GM18909 (cell line): ENCODE measurements at regions not wholly inside any gene's neighbourhood (a gene's known extent, or its start where the extent isn't known, plus 50 kb on each side); places are given as distances from the start of the nearest gene placed in this dataset.
A peak's percentile ranks its signal among the peaks of the same experiment; 100 is the strongest.
"Not testable (repeated sequence)": the region's sequence is repeated elsewhere in the genome, so short reads cannot be mapped to it uniquely, and the experiment has no call there.

ENCODE experiments used
- ATAC-seq: cut with Tn5 transposase; IDR thresholded peaks from one replicate; pipeline ENCODE4 v1.9.1; 2021; ENCODE audit warnings: mild to moderate bottlenecking; ENCODE audit not compliant: unreplicated experiment, poor library complexity

- ATAC-seq, result no peak
Observed at GRCh38 chr1:181951213-181951612, 110.3 kb downstream of the ZNF648 start.

GRCh38 chr1:181949500-181949899 is 112.0 kb downstream of the ZNF648 start:
- ATAC-seq, result no peak

GRCh38 chr1:181948372-181948771 is 113.1 kb downstream of the ZNF648 start:
- no peak for ATAC-seq

- no peak for ATAC-seq
Observed at GRCh38 chr1:181947441-181947840, 114.1 kb downstream of the ZNF648 start.

GRCh38 chr1:181936768-181937581 is 124.5 kb downstream of the ZNF648 start:
- ATAC-seq, result peak; percentile 88

GRCh38 chr1:181936269-181936668 is 125.2 kb downstream of the ZNF648 start:
- ATAC-seq, result peak; percentile 43

GRCh38 chr1:181931873-181932272 is 129.6 kb downstream of the ZNF648 start:
- ATAC-seq, result no peak

- ATAC-seq, result no peak
Observed at GRCh38 chr1:181930187-181930586, 131.3 kb downstream of the ZNF648 start.

- no peak for ATAC-seq
Observed at GRCh38 chr1:181926697-181927096, 134.8 kb downstream of the ZNF648 start.

GRCh38 chr1:181924034-181924433 is 137.5 kb downstream of the ZNF648 start:
- not testable (repeated sequence) for ATAC-seq

GRCh38 chr1:181919542-181919941 is 142.0 kb downstream of the ZNF648 start:
- no peak for ATAC-seq

- ATAC-seq, result no peak
Observed at GRCh38 chr1:181918880-181919525, 142.5 kb downstream of the ZNF648 start.

- ATAC-seq, result no peak
Observed at GRCh38 chr1:181911715-181912114, 149.8 kb downstream of the ZNF648 start.

- no peak for ATAC-seq
Observed at GRCh38 chr1:181910905-181911304, 150.6 kb downstream of the ZNF648 start.

- ATAC-seq, result no peak
Observed at GRCh38 chr1:181909010-181909409, 152.5 kb downstream of the ZNF648 start.

GRCh38 chr1:181906631-181907030 is 154.9 kb downstream of the ZNF648 start:
- no peak for ATAC-seq

- no peak for ATAC-seq
Observed at GRCh38 chr1:181905944-181906597, 155.4 kb downstream of the ZNF648 start.

GRCh38 chr1:181898773-181899172 is 162.7 kb downstream of the ZNF648 start:
- no peak for ATAC-seq

GRCh38 chr1:181896824-181897223 is 164.7 kb downstream of the ZNF648 start:
- no peak for ATAC-seq

- no peak for ATAC-seq
Observed at GRCh38 chr1:181894439-181894859, 167.1 kb downstream of the ZNF648 start.

GRCh38 chr1:181893937-181894336 is 167.6 kb downstream of the ZNF648 start:
- ATAC-seq, result no peak
